Activated CD8-positive, alpha-beta memory T cell treated with anti-CD3 and anti-CD28 coated beads, Interleukin-2, amount 10 ng/mL, durations not matched to agents 7 days and 5 days (primary cell): ENCODE measurements at regions not wholly inside any gene's neighbourhood (a gene's known extent, or its start where the extent isn't known, plus 50 kb on each side); places are given as distances from the start of the nearest gene placed in this dataset.
A peak's percentile ranks its signal among the peaks of the same experiment; 100 is the strongest.

Experiments used
- ATAC-seq: fragments of 150-1000 bp; cut with Tn5 transposase; one replicate; pipeline ENCODE4 v1.10.0; 2021; ENCODE audit warnings: moderate library complexity
- CTCF ChIA-PET: fragments of 350-600 bp; sonication (Branson Sonifier 250); formaldehyde crosslinking; loops from one replicate; lab custom pipeline; 2021; ENCODE audit warnings: antibody characterized with exemption; lab: Charles Lee
- DNase-seq: peaks from one replicate; pipeline ENCODE4 v3.0.0-alpha.2; 2020
- H3K27ac Mint-ChIP-seq: one replicate; pipeline ENCODE4 v1.8.0; 2021; ENCODE audit warnings: mild to moderate bottlenecking, mixed read lengths
- H3K27me3 Mint-ChIP-seq: one replicate; pipeline ENCODE4 v1.8.0; 2021; ENCODE audit warnings: mixed read lengths
- H3K36me3 Mint-ChIP-seq: one replicate; pipeline ENCODE4 v1.8.0; 2021; ENCODE audit warnings: mild to moderate bottlenecking, mixed read lengths
- H3K4me1 Mint-ChIP-seq: one replicate; pipeline ENCODE4 v1.8.0; 2021; ENCODE audit warnings: mixed read lengths
- H3K4me3 Mint-ChIP-seq: one replicate; pipeline ENCODE4 v1.8.0; 2021; ENCODE audit warnings: mild to moderate bottlenecking, moderate library complexity, mixed read lengths
- H3K9me3 Mint-ChIP-seq: one replicate; pipeline ENCODE4 v1.8.0; 2022; ENCODE audit warnings: low read depth, mixed read lengths

DNA sequence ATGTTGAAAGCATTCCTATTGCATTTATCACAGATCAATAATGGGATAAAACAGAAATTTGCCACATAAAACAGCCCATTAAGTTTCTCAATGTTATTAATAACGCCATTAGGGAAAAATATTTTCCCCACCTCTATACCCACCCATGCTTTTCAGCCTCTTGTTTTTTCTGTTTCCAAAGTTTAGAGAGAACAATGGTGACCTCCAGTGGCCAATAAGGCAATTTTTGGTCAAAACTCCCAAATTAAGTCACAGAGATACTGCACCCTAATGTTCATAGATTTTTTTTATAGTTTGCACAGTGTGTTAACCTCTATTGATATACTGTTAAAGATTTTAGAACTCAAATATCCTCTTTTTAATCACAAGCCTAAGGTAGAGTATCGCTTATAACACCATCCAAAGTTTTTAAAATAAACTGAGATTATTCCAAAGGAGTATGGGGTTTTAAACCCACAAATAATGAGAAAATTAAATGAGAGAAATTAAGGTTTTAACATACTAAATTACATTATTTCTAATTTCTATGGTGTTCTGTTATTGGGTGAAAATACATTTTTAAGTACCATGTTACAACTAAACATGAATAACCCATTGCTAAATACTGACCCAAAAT, 184.7 kb upstream of the DCN start:
- H3K4me3 Mint-ChIP-seq = no peak overlapping the region
- ATAC-seq (no peak), DNase-seq (no peak)
- H3K27me3 Mint-ChIP-seq = peaks cover 4% of the 10 kb centered on the region
- CTCF ChIA-PET = interaction anchor here (0.8 kb wide), 1 partner anchor 12 kb away, joined by 3 read pairs; no protein-coding TSS in a partner anchor
- no peaks in the 10 kb centered on the region for H3K36me3 Mint-ChIP-seq
- no peak overlapping the region for H3K27ac Mint-ChIP-seq
- H3K9me3 Mint-ChIP-seq = no peaks in the 10 kb centered on the region
- peaks cover 6% of the 10 kb centered on the region for H3K4me1 Mint-ChIP-seq

GRCh38 chr12:91364471-91365184, 182.0 kb upstream of the DCN start:
- no peak overlapping the region for H3K27ac Mint-ChIP-seq
- DNase-seq (no peak), ATAC-seq (no peak)
- no peak overlapping the region for H3K4me3 Mint-ChIP-seq
- H3K27me3 Mint-ChIP-seq = peaks cover 4% of the 10 kb centered on the region
- CTCF ChIA-PET = interaction anchor here (0.7 to 0.8 kb wide), 2 partner anchors 9 to 23 kb away, joined by 3 to 5 read pairs; no protein-coding TSS in a partner anchor
- no peaks in the 10 kb centered on the region for H3K9me3 Mint-ChIP-seq
- H3K4me1 Mint-ChIP-seq = no peaks in the 10 kb centered on the region
- H3K36me3 Mint-ChIP-seq = no peaks in the 10 kb centered on the region

- peaks cover 3% of the 10 kb centered on the region for H3K27me3 Mint-ChIP-seq
- H3K4me1 Mint-ChIP-seq = no peaks in the 10 kb centered on the region
- H3K36me3 Mint-ChIP-seq = no peaks in the 10 kb centered on the region
- no peak overlapping the region for H3K27ac Mint-ChIP-seq
- CTCF ChIA-PET = interaction anchor here (0.7 to 1.1 kb wide), 4 partner anchors 9 to 753 kb away, joined by 3 to 4 read pairs (median 3); no protein-coding TSS in a partner anchor
- ATAC-seq = no peak
- no peak overlapping the region for H3K4me3 Mint-ChIP-seq
- no peak for DNase-seq
- H3K9me3 Mint-ChIP-seq = no peaks in the 10 kb centered on the region
These were observed 179.2 kb upstream of the DCN start for GRCh38 chr12:91361864-91362263.

DNA sequence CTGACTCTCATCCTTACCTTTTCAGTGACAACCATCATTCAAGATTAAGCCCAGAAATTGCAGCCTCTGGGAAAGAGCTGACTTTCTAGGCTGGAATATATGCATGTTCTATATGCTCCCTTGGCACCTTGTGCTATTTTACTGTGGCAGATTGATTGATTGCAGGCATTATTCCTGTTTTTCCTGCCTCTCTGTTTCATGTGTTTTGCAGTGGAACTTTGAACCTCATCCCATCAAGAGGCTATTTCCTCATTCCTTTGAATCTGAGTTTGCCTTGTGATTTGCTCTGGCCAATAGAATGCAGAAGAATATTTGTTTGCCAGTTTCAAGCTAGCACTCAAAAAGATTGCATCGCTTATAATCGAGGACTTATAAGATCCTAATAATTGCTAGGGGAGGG, 174.8 kb upstream of the DCN start:
- Mint-ChIP-seq H3K36me3 (no peaks in the 10 kb centered on the region), H3K9me3 (no peaks in the 10 kb centered on the region), H3K27ac (no peak overlapping the region), H3K4me1 (no peaks in the 10 kb centered on the region), H3K27me3 (peaks cover 16% of the 10 kb centered on the region), H3K4me3 (no peak overlapping the region)
- DNase-seq = no peak
- CTCF ChIA-PET = no interaction called here
- no peak for ATAC-seq

DNA sequence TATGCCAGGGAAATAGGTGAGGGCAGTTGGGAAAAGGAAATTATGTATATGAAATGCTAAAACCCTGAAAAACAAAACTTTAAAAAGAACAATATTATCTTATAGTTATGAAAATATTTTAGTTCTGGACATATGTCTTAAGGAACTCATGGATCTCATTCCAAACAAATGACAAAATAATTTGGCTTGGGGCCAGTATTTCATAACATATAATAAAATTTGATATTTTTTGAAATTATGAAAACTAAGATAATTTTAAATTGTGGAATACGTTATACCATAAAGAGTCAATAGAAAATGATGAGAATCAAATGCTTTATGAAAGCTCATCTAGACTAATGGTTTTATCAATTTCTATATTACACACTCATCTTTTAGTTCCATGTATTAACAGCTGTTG, 173.8 kb upstream of the DCN start:
- CTCF ChIA-PET = interaction anchor here (1.0 kb wide), 1 partner anchor 25 kb away, joined by 4 read pairs; no protein-coding TSS in a partner anchor
- H3K4me3 Mint-ChIP-seq = no peak overlapping the region
- no peaks in the 10 kb centered on the region for H3K36me3 Mint-ChIP-seq
- H3K27ac Mint-ChIP-seq = no peak overlapping the region
- DNase-seq = no peak
- ATAC-seq = no peak
- H3K9me3 Mint-ChIP-seq = no peaks in the 10 kb centered on the region
- no peaks in the 10 kb centered on the region for H3K4me1 Mint-ChIP-seq
- peaks cover 16% of the 10 kb centered on the region for H3K27me3 Mint-ChIP-seq

- H3K9me3 Mint-ChIP-seq = no peaks in the 10 kb centered on the region
- CTCF ChIA-PET = interaction anchor here (1.0 to 1.2 kb wide), 5 partner anchors 10 to 396 kb away, joined by 3 to 5 read pairs (median 4); no protein-coding TSS in a partner anchor
- no peaks in the 10 kb centered on the region for H3K36me3 Mint-ChIP-seq
- H3K27ac Mint-ChIP-seq = no peak overlapping the region
- H3K4me1 Mint-ChIP-seq = no peaks in the 10 kb centered on the region
- peaks cover 21% of the 10 kb centered on the region for H3K27me3 Mint-ChIP-seq
- H3K4me3 Mint-ChIP-seq = no peak overlapping the region
- DNase-seq (peak; percentile 60), ATAC-seq (peak; percentile 78)
These were observed 172.8 kb upstream of the DCN start for GRCh38 chr12:91355150-91356006.

DNA sequence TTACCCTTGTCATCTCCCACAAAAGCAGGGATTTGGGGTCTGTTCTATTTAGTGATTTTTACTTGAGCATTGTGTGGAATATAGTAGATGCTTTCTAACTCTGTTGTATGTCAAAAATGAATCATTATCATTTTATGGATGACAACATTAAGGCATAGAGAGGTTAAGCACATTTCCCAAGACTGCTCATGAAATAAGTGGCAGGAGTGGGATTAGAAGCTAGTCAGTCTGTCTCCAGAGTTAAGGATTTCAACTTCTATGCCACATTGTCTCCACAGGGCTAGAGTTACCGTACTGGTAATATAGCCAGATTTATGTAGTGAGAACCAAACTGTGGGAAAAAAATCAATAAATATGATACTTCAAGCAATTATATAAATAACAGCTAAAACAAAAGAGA, 170.6 kb upstream of the DCN start:
- peaks cover 25% of the 10 kb centered on the region for H3K27me3 Mint-ChIP-seq
- H3K4me1 Mint-ChIP-seq = no peaks in the 10 kb centered on the region
- DNase-seq (no peak), ATAC-seq (no peak)
- CTCF ChIA-PET = no interaction called here
- no peak overlapping the region for H3K27ac Mint-ChIP-seq
- no peak overlapping the region for H3K4me3 Mint-ChIP-seq
- H3K36me3 Mint-ChIP-seq = no peaks in the 10 kb centered on the region
- no peaks in the 10 kb centered on the region for H3K9me3 Mint-ChIP-seq

DNA sequence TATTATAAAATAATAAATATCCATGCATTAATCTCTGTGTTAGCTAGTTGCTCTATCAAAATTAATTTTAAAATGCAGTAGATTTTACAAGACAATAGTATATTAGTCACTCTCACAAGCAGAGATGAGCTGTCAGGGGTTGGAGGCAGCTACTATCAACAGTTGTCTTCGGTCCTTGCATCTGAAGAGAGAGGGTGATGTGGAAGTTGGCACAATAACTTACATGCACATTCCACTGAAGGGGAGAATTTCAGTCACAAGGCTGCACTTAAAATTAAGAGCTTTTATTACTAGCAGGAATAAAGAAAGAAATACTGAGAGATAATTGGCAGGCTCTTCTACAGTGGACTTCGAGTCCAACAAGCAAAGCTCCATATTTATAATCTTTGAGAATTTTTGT, 166.9 kb upstream of the DCN start:
- Mint-ChIP-seq H3K27ac (no peak overlapping the region), H3K27me3 (peaks cover 32% of the 10 kb centered on the region), H3K9me3 (no peaks in the 10 kb centered on the region), H3K4me1 (no peaks in the 10 kb centered on the region), H3K4me3 (no peak overlapping the region), H3K36me3 (no peaks in the 10 kb centered on the region)
- DNase-seq (no peak), ATAC-seq (no peak)
- CTCF ChIA-PET = no interaction called here

GRCh38 chr12:91347481-91348214, 165.0 kb upstream of the DCN start:
- H3K36me3 Mint-ChIP-seq = no peaks in the 10 kb centered on the region
- no peaks in the 10 kb centered on the region for H3K9me3 Mint-ChIP-seq
- ATAC-seq (no peak), DNase-seq (no peak)
- H3K4me1 Mint-ChIP-seq = no peaks in the 10 kb centered on the region
- CTCF ChIA-PET = no interaction called here
- peaks cover 26% of the 10 kb centered on the region for H3K27me3 Mint-ChIP-seq
- H3K4me3 Mint-ChIP-seq = no peak overlapping the region
- H3K27ac Mint-ChIP-seq = no peak overlapping the region

DNA sequence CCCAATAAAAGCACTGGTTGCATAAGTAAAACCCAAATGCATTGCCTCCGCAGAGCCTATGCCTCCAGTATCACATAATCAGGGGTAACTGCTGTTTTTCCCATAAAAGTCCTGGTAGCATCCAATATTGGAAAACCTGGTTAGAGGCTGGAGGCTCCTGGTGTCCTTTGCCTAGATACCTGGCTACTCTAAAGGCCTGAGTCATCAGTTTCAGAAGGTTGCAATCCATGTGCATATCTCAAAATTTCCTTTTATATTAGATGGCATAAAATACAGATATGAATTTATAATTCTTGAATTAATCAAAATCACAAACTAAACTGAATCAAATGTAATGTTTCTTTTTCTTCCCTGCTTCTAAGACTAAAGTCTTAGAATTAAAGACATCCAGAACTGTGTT, 164.2 kb upstream of the DCN start:
- H3K4me3 Mint-ChIP-seq = no peak overlapping the region
- DNase-seq = no peak
- no peaks in the 10 kb centered on the region for H3K9me3 Mint-ChIP-seq
- H3K36me3 Mint-ChIP-seq = no peaks in the 10 kb centered on the region
- no peaks in the 10 kb centered on the region for H3K4me1 Mint-ChIP-seq
- CTCF ChIA-PET = no interaction called here
- H3K27ac Mint-ChIP-seq = no peak overlapping the region
- peaks cover 26% of the 10 kb centered on the region for H3K27me3 Mint-ChIP-seq
- no peak for ATAC-seq

DNA sequence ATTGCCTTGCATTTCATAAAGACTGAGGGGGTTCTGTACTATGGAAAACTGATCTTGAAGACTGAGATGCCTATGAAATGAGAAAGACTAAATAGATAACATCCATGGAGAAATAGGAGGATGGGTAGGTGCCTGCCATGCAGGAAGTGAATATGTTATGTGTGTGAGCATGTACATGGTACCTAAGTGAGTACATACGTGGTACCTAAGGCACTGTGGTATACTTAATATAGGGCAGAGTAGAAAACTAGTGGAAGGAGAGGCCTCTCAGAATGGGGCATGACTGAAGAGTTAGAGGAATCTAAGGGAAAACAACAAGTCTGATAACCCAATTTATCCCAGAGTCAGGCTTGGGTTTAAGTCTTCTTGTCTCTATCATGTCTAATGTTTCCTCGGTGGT, 161.8 kb upstream of the DCN start:
- no peak overlapping the region for H3K4me3 Mint-ChIP-seq
- no peaks in the 10 kb centered on the region for H3K36me3 Mint-ChIP-seq
- no peaks in the 10 kb centered on the region for H3K9me3 Mint-ChIP-seq
- ATAC-seq (no peak), DNase-seq (no peak)
- H3K4me1 Mint-ChIP-seq = no peaks in the 10 kb centered on the region
- peaks cover 16% of the 10 kb centered on the region for H3K27me3 Mint-ChIP-seq
- H3K27ac Mint-ChIP-seq = no peak overlapping the region
- CTCF ChIA-PET = no interaction called here

DNA sequence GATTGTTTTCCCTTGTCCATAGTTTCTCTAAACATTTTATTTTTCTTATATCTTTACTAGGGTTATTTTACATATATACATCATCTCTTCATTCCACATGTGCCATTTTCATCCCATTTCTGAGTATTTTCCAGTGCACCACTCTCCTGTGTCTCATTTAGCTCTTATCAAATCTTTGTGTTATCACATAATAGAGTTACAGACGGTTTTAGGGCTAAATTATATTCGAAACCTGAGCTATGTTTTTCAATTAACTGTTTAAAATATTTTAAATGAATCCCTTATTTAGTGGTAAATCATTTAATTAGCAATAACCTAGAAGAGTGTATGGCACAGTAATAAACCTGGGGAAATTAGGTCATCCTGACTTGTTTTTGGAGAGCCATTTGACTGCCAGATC, 160.4 kb upstream of the DCN start:
- H3K4me3 Mint-ChIP-seq = no peak overlapping the region
- peaks cover 14% of the 10 kb centered on the region for H3K27me3 Mint-ChIP-seq
- CTCF ChIA-PET = no interaction called here
- ATAC-seq (no peak), DNase-seq (no peak)
- H3K9me3 Mint-ChIP-seq = no peaks in the 10 kb centered on the region
- H3K36me3 Mint-ChIP-seq = no peaks in the 10 kb centered on the region
- H3K4me1 Mint-ChIP-seq = no peaks in the 10 kb centered on the region
- H3K27ac Mint-ChIP-seq = no peak overlapping the region

- ATAC-seq = no peak
- Mint-ChIP-seq H3K36me3 (no peaks in the 10 kb centered on the region), H3K9me3 (no peaks in the 10 kb centered on the region), H3K4me1 (no peaks in the 10 kb centered on the region), H3K4me3 (no peak overlapping the region), H3K27ac (no peak overlapping the region), H3K27me3 (peaks cover 6% of the 10 kb centered on the region)
- CTCF ChIA-PET = no interaction called here
- no peak for DNase-seq
These were observed 156.5 kb upstream of the DCN start for GRCh38 chr12:91339106-91339505.
